SK-N-SH (cell line): ENCODE measurements at regions not wholly inside any gene's neighbourhood (a gene's known extent, or its start where the extent isn't known, plus 50 kb on each side); places are given as distances from the start of the nearest gene placed in this dataset.

Experiments used
- CTCF ChIA-PET: fragments of 300-600, 350-600 bp; formaldehyde crosslinking; extraction: SDS; loops from one replicate; lab custom pipeline; 2021; lab: Yijun Ruan, JAX
- POLR2A ChIA-PET: fragments of 350-600 bp; sonication (Branson Sonifier 250); formaldehyde crosslinking; extraction: SDS; loops from one replicate; lab custom pipeline; 2020; ENCODE audit warnings: antibody characterized with exemption, inconsistent platforms; lab: Yijun Ruan, JAX
- DNase-seq: peaks from one replicate; pipeline ENCODE4 v3.0.0; 2012
- H2AFZ ChIP-seq: fragments of 200-600 bp; sonication (generic); 2 replicates; pipeline ENCODE4 v1.8.1; 2016; ENCODE audit warnings: antibody characterized with exemption, mild to moderate bottlenecking, low read depth
- H3F3A ChIP-seq: fragments of 200-600 bp; sonication (generic); replicated peaks from 2 replicates; pipeline ENCODE3; 2016; ENCODE audit warnings: antibody characterized with exemption, mild to moderate bottlenecking; ENCODE audit not compliant: insufficient read depth
- H3K27ac ChIP-seq, 2 experiments: fragments of 200-500 bp in 1 of 2; fragments of 200-600 bp in 1 of 2; sonication (Bioruptor generic) in 1 of 2; sonication (generic), shearing (Covaris generic) in 1 of 2; 2 replicates each; pipeline versions ENCODE4 v1.5.1 to v1.6.1; 2014 to 2016; ENCODE audit warnings: low read depth in 2 of 2, inconsistent platforms in 1 of 2, low read length in 1 of 2, mild to moderate bottlenecking in 1 of 2, mixed read lengths in 1 of 2
- H3K27me3 ChIP-seq: fragments of 200-600 bp; sonication (generic), shearing (Covaris generic); 2 replicates; pipeline ENCODE4 v1.6.1; 2016; ENCODE audit warnings: mixed run types; ENCODE audit not compliant: insufficient read depth
- H3K36me3 ChIP-seq, 2 experiments: fragments of 200-500 bp in 1 of 2; fragments of 200-600 bp in 1 of 2; sonication (Bioruptor generic) in 1 of 2; sonication (generic) in 1 of 2; replicated peaks in 1 of 2; 2 replicates each; pipeline versions ENCODE3 to v1.5.1; 2014 to 2016; ENCODE audit warnings: low read length in 1 of 2, mild to moderate bottlenecking in 1 of 2; ENCODE audit not compliant: insufficient read depth in 2 of 2, control insufficient read depth in 1 of 2
- H3K4me1 ChIP-seq, 2 experiments: fragments of 200-500 bp in 1 of 2; fragments of 200-600 bp in 1 of 2; sonication (Bioruptor generic) in 1 of 2; sonication (generic), shearing (Covaris generic) in 1 of 2; 2 replicates each; pipeline versions ENCODE4 v1.5.1 to v1.6.1; 2014 to 2016; ENCODE audit warnings: low read depth in 1 of 2, low read length in 1 of 2, mixed run types in 1 of 2; ENCODE audit not compliant: insufficient read depth in 2 of 2, control insufficient read depth in 1 of 2
- H3K4me2 ChIP-seq: fragments of 200-600 bp; sonication (generic), shearing (Covaris generic); 2 replicates; pipeline ENCODE4 v1.6.1; 2017; ENCODE audit warnings: mixed run types
- H3K4me3 ChIP-seq, 2 experiments: fragments of 200-500 bp in 1 of 2; fragments of 200-600 bp in 1 of 2; sonication (Bioruptor generic) in 1 of 2; sonication (generic), shearing (Covaris generic) in 1 of 2; 2 replicates each; pipeline versions ENCODE4 v1.5.1 to v1.8.1; 2014 to 2016; ENCODE audit warnings: low read depth in 2 of 2, inconsistent platforms in 1 of 2, low read length in 1 of 2, mild to moderate bottlenecking in 1 of 2, mixed read lengths in 1 of 2, moderate library complexity in 1 of 2
- H3K79me2 ChIP-seq: fragments of 200-600 bp; sonication (generic); 2 replicates; pipeline ENCODE4 v1.8.1; 2017; ENCODE audit warnings: mild to moderate bottlenecking; ENCODE audit not compliant: insufficient read depth
- H3K9ac ChIP-seq: fragments of 200-600 bp; sonication (generic); 2 replicates; pipeline ENCODE4 v1.6.1; 2017; ENCODE audit warnings: mixed run types
- H3K9me2 ChIP-seq: fragments of 200-600 bp; sonication (generic); 2 replicates; pipeline ENCODE4 v1.6.1; 2017; ENCODE audit warnings: mixed run types
- H3K9me3 ChIP-seq: fragments of 200-600 bp; sonication (generic); 2 replicates; pipeline ENCODE4 v1.6.1; 2017; ENCODE audit warnings: mixed run types, mild to moderate bottlenecking, moderate library complexity
- H4K20me1 ChIP-seq: fragments of 200-600 bp; sonication (generic); 2 replicates; pipeline ENCODE4 v1.6.1; 2017; ENCODE audit warnings: mild to moderate bottlenecking, mixed run types; ENCODE audit not compliant: insufficient read depth
- CHD2 ChIP-seq: fragments of 150-350 bp; IDR thresholded peaks from 2 replicates; pipeline ENCODE4 v1.6.1; 2018; ENCODE audit warnings: low read length; ENCODE audit not compliant: partially characterized antibody
- ELF1 ChIP-seq: IDR thresholded peaks from 2 replicates; pipeline ENCODE4 v1.4.0; 2012
- EP300 ChIP-seq, 2 experiments: IDR thresholded peaks; 2 replicates each; pipeline versions ENCODE4 v1.4.0 to v1.6.1; 2012; ENCODE audit warnings: borderline replicate concordance in 1 of 2, low read depth in 1 of 2, low read length in 1 of 2
- EZH2phosphoT487 ChIP-seq: fragments of 200-600 bp; sonication (generic); IDR thresholded peaks from 2 replicates; pipeline ENCODE4 v1.6.1; 2017; ENCODE audit warnings: low read depth, mixed run types, mild to moderate bottlenecking, antibody characterized with exemption, moderate library complexity, borderline replicate concordance
- FOSL2 ChIP-seq: IDR thresholded peaks from 2 replicates; pipeline ENCODE4 v1.4.0; 2012; ENCODE audit warnings: low read depth, mild to moderate bottlenecking, moderate library complexity, borderline replicate concordance
- FOXJ3 ChIP-seq: sonication (generic); formaldehyde crosslinking; IDR thresholded peaks from 2 replicates; pipeline ENCODE4 v1.5.1; 2020; ENCODE audit warnings: mild to moderate bottlenecking, missing genetic modification reagents
- GABPA ChIP-seq: IDR thresholded peaks from 2 replicates; pipeline ENCODE4 v1.4.0; 2012; ENCODE audit warnings: low read depth, mild to moderate bottlenecking
- GATA2 ChIP-seq: sonication (generic); formaldehyde crosslinking; IDR thresholded peaks from 2 replicates; pipeline ENCODE4 v1.5.0; 2020; ENCODE audit warnings: mild to moderate bottlenecking, missing genetic modification reagents
- JUND ChIP-seq: IDR thresholded peaks from 2 replicates; pipeline ENCODE4 v1.4.0; 2012
- MXI1 ChIP-seq: IDR thresholded peaks from 2 replicates; pipeline ENCODE4 v1.6.1; 2012; ENCODE audit warnings: mild to moderate bottlenecking, low read depth, low read length, improper control_type of control experiment
- NFIC ChIP-seq: IDR thresholded peaks from 2 replicates; pipeline ENCODE4 v1.4.0; 2012; ENCODE audit warnings: borderline replicate concordance
- NRF1 ChIP-seq: IDR thresholded peaks from 2 replicates; pipeline ENCODE4 v1.6.1; 2012; ENCODE audit warnings: low read depth, mild to moderate bottlenecking, low read length
- POLR2AphosphoS5 ChIP-seq: IDR thresholded peaks from 2 replicates; pipeline ENCODE4 v1.6.1; 2012; ENCODE audit warnings: low read depth, low read length
- RAD21 ChIP-seq: IDR thresholded peaks from 2 replicates; pipeline ENCODE4 v1.6.1; 2012; ENCODE audit warnings: mild to moderate bottlenecking, low read length
- RCOR1 ChIP-seq: fragments of 150-350 bp; IDR thresholded peaks from 2 replicates; pipeline ENCODE4 v1.6.1; 2017; ENCODE audit warnings: antibody characterized with exemption, low read length
- RFX5 ChIP-seq: IDR thresholded peaks from 2 replicates; pipeline ENCODE4 v1.6.1; 2012; ENCODE audit warnings: mild to moderate bottlenecking, improper control_type of control experiment, low read length
- SMC3 ChIP-seq: IDR thresholded peaks from 2 replicates; pipeline ENCODE4 v1.6.1; 2012; ENCODE audit warnings: low read depth, low read length, improper control_type of control experiment
- TCF12 ChIP-seq: IDR thresholded peaks from 2 replicates; pipeline ENCODE4 v1.4.0; 2012
- YY1 ChIP-seq: IDR thresholded peaks from 2 replicates; pipeline ENCODE4 v1.4.0; 2012; ENCODE audit warnings: low read depth, mild to moderate bottlenecking
- WGBS: methylation state at CpG from one replicate; pipeline ENCODE4 v1.1.6; 2017; ENCODE audit warnings: low lambda C conversion rate; 5-methylcytosine and 5-hydroxymethylcytosine counted together
- TF ChIP-seq, protein P1 (sequence below): IDR thresholded peaks from 2 replicates; pipeline ENCODE4 v1.4.0; 2012; ENCODE audit warnings: low read depth
- TF ChIP-seq, protein P2 (sequence below): IDR thresholded peaks from 2 replicates; pipeline ENCODE4 v1.4.0; 2012; ENCODE audit warnings: low read depth, borderline replicate concordance
- TF ChIP-seq, protein P3 (sequence below): IDR thresholded peaks from 2 replicates; pipeline ENCODE4; 2012
- TF ChIP-seq, protein P4 (sequence below): fragments of 150-350 bp; IDR thresholded peaks from 2 replicates; pipeline ENCODE4 v1.6.1; 2016; ENCODE audit warnings: mild to moderate bottlenecking, low read depth, low read length
- TF ChIP-seq, protein P5 (sequence below): fragments of 150-350 bp; IDR thresholded peaks from 2 replicates; pipeline ENCODE4 v1.6.1; 2017; ENCODE audit warnings: antibody characterized with exemption, low read length, low read depth, borderline replicate concordance
- TF ChIP-seq, protein P6 (sequence below): fragments of 200-600 bp; sonication (generic); IDR thresholded peaks from 2 replicates; pipeline ENCODE4 v1.6.1; 2017; ENCODE audit warnings: antibody characterized with exemption, mild to moderate bottlenecking, moderate library complexity

DNA sequence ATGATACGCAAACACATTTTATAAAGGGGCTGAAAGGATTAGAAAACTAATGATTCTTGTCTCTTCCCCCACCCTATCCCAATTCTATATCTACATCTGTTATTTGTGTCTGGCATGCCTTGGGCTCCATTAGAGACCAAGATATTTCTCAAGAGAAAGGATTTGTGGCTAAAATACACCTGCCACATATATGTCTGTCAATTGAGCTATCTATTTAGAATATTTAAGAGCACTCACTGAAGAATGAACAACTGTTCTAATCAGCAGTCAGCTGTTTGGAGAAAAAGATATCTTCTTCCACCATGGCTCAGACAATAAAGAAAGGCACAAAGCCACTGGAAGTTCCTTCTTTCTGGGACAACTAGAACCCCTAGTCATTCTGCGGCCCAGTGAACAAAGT is 61.7 kb upstream of the LRRN1 start:
- no peaks in the 10 kb centered on the region for H3K79me2 ChIP-seq
- H3K27ac ChIP-seq: no peak overlapping the region
- CTCF ChIA-PET: no interaction called here
- H3F3A ChIP-seq: no peaks in the 10 kb centered on the region
- DNase-seq: no peak
- no peaks in the 10 kb centered on the region for H3K9me3 ChIP-seq
- no peak overlapping the region for H2AFZ ChIP-seq
- H3K9ac ChIP-seq: no peak overlapping the region
- H3K4me1 ChIP-seq: no peaks in the 10 kb centered on the region
- no peaks in the 10 kb centered on the region for H3K9me2 ChIP-seq
- POLR2A ChIA-PET: no interaction called here
- no peak overlapping the region for H3K4me2 ChIP-seq
- no peaks in the 10 kb centered on the region for H3K36me3 ChIP-seq
- no peaks in the 10 kb centered on the region for H3K27me3 ChIP-seq
- no peaks in the 10 kb centered on the region for H4K20me1 ChIP-seq
- 33% methylated on average over 2 of the region's 2 CpGs for WGBS
- TF ChIP-seq MXI1 (no peak), TCF12 (no peak), FOXJ3 (no peak), RCOR1 (no peak), ELF1 (no peak)
- TF ChIP-seq, protein P1, sequence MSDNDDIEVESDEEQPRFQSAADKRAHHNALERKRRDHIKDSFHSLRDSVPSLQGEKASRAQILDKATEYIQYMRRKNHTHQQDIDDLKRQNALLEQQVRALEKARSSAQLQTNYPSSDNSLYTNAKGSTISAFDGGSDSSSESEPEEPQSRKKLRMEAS: no peak
- TF ChIP-seq, protein P2, sequence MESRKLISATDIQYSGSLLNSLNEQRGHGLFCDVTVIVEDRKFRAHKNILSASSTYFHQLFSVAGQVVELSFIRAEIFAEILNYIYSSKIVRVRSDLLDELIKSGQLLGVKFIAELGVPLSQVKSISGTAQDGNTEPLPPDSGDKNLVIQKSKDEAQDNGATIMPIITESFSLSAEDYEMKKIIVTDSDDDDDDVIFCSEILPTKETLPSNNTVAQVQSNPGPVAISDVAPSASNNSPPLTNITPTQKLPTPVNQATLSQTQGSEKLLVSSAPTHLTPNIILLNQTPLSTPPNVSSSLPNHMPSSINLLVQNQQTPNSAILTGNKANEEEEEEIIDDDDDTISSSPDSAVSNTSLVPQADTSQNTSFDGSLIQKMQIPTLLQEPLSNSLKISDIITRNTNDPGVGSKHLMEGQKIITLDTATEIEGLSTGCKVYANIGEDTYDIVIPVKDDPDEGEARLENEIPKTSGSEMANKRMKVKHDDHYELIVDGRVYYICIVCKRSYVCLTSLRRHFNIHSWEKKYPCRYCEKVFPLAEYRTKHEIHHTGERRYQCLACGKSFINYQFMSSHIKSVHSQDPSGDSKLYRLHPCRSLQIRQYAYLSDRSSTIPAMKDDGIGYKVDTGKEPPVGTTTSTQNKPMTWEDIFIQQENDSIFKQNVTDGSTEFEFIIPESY: no peak
- TF ChIP-seq, protein P3, sequence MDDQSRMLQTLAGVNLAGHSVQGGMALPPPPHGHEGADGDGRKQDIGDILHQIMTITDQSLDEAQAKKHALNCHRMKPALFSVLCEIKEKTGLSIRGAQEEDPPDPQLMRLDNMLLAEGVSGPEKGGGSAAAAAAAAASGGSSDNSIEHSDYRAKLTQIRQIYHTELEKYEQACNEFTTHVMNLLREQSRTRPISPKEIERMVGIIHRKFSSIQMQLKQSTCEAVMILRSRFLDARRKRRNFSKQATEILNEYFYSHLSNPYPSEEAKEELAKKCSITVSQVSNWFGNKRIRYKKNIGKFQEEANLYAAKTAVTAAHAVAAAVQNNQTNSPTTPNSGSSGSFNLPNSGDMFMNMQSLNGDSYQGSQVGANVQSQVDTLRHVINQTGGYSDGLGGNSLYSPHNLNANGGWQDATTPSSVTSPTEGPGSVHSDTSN: no peak
- TF ChIP-seq, all 33 proteins: peak for 0
- H3K4me3 ChIP-seq: no peak overlapping the region

DNA sequence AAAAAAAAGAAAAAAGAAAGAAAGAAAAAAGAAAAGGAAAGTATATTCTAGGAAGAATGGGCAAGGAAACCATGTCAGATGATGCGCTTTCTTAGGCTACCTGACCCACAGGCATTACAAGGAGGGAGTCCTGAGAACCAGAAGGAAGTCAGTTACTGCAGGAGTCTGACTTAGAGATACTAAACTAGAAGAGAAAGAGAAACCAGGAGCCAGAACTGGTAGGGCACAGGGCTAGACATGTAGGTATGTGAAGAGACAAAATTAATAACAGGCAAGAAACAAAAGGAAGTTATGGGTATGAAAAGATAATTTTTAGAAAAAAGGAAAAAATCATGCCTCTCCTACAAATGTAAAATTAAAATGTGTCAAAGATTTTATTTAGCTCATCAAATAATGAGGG is 63.3 kb upstream of the LRRN1 start:
- TF ChIP-seq CHD2 (no peak), FOSL2 (no peak), POLR2AphosphoS5 (no peak), JUND (no peak), GATA2 (CRISPR knock-in tag) (no peak), SMC3 (no peak), GABPA (no peak), RFX5 (no peak), EP300 (IDR thresholded peaks at IDR 0.05; ENCODE audit: borderline replicate concordance in 1 of 2, low read depth in 1 of 2, low read length in 1 of 2) (no peak), NFIC (no peak), NRF1 (no peak), RAD21 (no peak), YY1 (no peak), MXI1 (no peak), ELF1 (no peak), EZH2phosphoT487 (no peak)
- TF ChIP-seq, protein P4, sequence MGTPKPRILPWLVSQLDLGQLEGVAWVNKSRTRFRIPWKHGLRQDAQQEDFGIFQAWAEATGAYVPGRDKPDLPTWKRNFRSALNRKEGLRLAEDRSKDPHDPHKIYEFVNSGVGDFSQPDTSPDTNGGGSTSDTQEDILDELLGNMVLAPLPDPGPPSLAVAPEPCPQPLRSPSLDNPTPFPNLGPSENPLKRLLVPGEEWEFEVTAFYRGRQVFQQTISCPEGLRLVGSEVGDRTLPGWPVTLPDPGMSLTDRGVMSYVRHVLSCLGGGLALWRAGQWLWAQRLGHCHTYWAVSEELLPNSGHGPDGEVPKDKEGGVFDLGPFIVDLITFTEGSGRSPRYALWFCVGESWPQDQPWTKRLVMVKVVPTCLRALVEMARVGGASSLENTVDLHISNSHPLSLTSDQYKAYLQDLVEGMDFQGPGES: no peak
- TF ChIP-seq, protein P5, sequence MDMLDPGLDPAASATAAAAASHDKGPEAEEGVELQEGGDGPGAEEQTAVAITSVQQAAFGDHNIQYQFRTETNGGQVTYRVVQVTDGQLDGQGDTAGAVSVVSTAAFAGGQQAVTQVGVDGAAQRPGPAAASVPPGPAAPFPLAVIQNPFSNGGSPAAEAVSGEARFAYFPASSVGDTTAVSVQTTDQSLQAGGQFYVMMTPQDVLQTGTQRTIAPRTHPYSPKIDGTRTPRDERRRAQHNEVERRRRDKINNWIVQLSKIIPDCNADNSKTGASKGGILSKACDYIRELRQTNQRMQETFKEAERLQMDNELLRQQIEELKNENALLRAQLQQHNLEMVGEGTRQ: no peak
- TF ChIP-seq, protein P6, sequence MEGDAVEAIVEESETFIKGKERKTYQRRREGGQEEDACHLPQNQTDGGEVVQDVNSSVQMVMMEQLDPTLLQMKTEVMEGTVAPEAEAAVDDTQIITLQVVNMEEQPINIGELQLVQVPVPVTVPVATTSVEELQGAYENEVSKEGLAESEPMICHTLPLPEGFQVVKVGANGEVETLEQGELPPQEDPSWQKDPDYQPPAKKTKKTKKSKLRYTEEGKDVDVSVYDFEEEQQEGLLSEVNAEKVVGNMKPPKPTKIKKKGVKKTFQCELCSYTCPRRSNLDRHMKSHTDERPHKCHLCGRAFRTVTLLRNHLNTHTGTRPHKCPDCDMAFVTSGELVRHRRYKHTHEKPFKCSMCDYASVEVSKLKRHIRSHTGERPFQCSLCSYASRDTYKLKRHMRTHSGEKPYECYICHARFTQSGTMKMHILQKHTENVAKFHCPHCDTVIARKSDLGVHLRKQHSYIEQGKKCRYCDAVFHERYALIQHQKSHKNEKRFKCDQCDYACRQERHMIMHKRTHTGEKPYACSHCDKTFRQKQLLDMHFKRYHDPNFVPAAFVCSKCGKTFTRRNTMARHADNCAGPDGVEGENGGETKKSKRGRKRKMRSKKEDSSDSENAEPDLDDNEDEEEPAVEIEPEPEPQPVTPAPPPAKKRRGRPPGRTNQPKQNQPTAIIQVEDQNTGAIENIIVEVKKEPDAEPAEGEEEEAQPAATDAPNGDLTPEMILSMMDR: no peak
- no peaks in the 10 kb centered on the region for H3K27me3 ChIP-seq
- no peak overlapping the region for H2AFZ ChIP-seq
- H3K9ac ChIP-seq: no peak overlapping the region
- no peak overlapping the region for H3K4me2 ChIP-seq
- H3K4me1 ChIP-seq: no peaks in the 10 kb centered on the region
- no peaks in the 10 kb centered on the region for H3K9me2 ChIP-seq
- no peak overlapping the region for H3K4me3 ChIP-seq
- CTCF ChIA-PET: no interaction called here
- no peaks in the 10 kb centered on the region for H4K20me1 ChIP-seq
- 33% methylated on average over 1 of the region's 1 CpG for WGBS
- POLR2A ChIA-PET: no interaction called here
- H3K79me2 ChIP-seq: no peaks in the 10 kb centered on the region
- no peaks in the 10 kb centered on the region for H3K9me3 ChIP-seq
- no peaks in the 10 kb centered on the region for H3K36me3 ChIP-seq
- no peaks in the 10 kb centered on the region for H3F3A ChIP-seq
- no peak for DNase-seq
- H3K27ac ChIP-seq: no peak overlapping the region
